ENCODE measurements at regions not wholly inside any gene's neighbourhood (a gene's known extent, or its start where the extent isn't known, plus 50 kb on each side); places are given as distances from the start of the nearest gene placed in this dataset.
"Not testable (repeated sequence)": the region's sequence is repeated elsewhere in the genome, so short reads cannot be mapped to it uniquely, and the experiment has no call there.

- DNase-seq = no peak
Observed at GRCh38 chr11:69869311-69869939, 50.2 kb upstream of the FGF3 start.

GRCh38 chr11:69870766-69871165, 51.5 kb upstream of the FGF3 start:
- DNase-seq = no peak

- DNase-seq = no peak
Observed at GRCh38 chr11:69873166-69874077, 54.2 kb upstream of the FGF3 start.

GRCh38 chr11:69874178-69874983, 55.2 kb upstream of the FGF3 start:
- DNase-seq = no peak

GRCh38 chr11:69874984-69875624, 55.9 kb upstream of the FGF3 start:
- no peak for DNase-seq

GRCh38 chr11:69876013-69876412, 56.8 kb upstream of the FGF3 start:
- no peak for DNase-seq

- no peak for DNase-seq
Observed at GRCh38 chr11:69877235-69877634, 58.0 kb upstream of the FGF3 start.

- DNase-seq = not testable (repeated sequence)
Observed at GRCh38 chr11:69877704-69878103, 58.5 kb upstream of the FGF3 start.

- no peak for DNase-seq
Observed at GRCh38 chr11:69878144-69878883, 59.1 kb upstream of the FGF3 start.

GRCh38 chr11:69878927-69879728, 59.9 kb upstream of the FGF3 start:
- no peak for DNase-seq

GRCh38 chr11:69879729-69880005, 60.5 kb upstream of the FGF3 start:
- no peak for DNase-seq

GRCh38 chr11:69880041-69880825, 61.0 kb upstream of the FGF3 start:
- DNase-seq = no peak

- DNase-seq = no peak
Observed at GRCh38 chr11:69880826-69881445, 61.7 kb upstream of the FGF3 start.

GRCh38 chr11:69881467-69882269, 62.5 kb upstream of the FGF3 start:
- DNase-seq = no peak

- no peak for DNase-seq
Observed at GRCh38 chr11:69882270-69882608, 63.0 kb upstream of the FGF3 start.

GRCh38 chr11:69883292-69884255, 64.4 kb upstream of the FGF3 start:
- no peak for DNase-seq

- DNase-seq = no peak
Observed at GRCh38 chr11:69884286-69884685, 65.1 kb upstream of the FGF3 start.

GRCh38 chr11:69884751-69885150, 65.5 kb upstream of the FGF3 start:
- no peak for DNase-seq

Data from midbrain (tissue), 1 donor.